ENCODE measurements at regions not wholly inside any gene's neighbourhood (a gene's known extent, or its start where the extent isn't known, plus 50 kb on each side); places are given as distances from the start of the nearest gene placed in this dataset.

- TF ChIP-seq EZH2phosphoT487 (IDR thresholded peaks at IDR 0.05; ENCODE audit: insufficient read depth, low read depth): no peak
- no peak for TF ChIP-seq EZH2 (IDR thresholded peaks at IDR 0.05; ENCODE audit: insufficient read depth, poor library complexity, severe bottlenecking)
Measured at GRCh38 chr6:55969526-55969925, 94.1 kb upstream of the BMP5 start.

All from GM23248 (cell line).